H9 (cell line): ENCODE measurements at regions not wholly inside any gene's neighbourhood (a gene's known extent, or its start where the extent isn't known, plus 50 kb on each side); places are given as distances from the start of the nearest gene placed in this dataset.

Experiments used
- DNase-seq: peaks from one replicate; pipeline ENCODE4 v3.0.0-alpha.2; 2017
- H2AFZ ChIP-seq: one replicate; pipeline ENCODE4 v1.6.1; 2013; ENCODE audit warnings: mild to moderate bottlenecking, low read length, control low read depth, moderate library complexity
- H2AK5ac ChIP-seq: 2 replicates; pipeline ENCODE4 v1.6.1; 2013; ENCODE audit warnings: low read length, control low read depth, mixed read lengths; ENCODE audit not compliant: insufficient read length
- H2BK120ac ChIP-seq: one replicate; pipeline ENCODE4 v1.6.1; 2013; ENCODE audit warnings: low read depth, mild to moderate bottlenecking, low read length, control low read depth, inconsistent platforms; ENCODE audit not compliant: poor library complexity, severe bottlenecking
- H2BK12ac ChIP-seq: 2 replicates; pipeline ENCODE4 v1.6.1; 2013; ENCODE audit warnings: low read length, control low read depth, mixed read lengths, low read depth; ENCODE audit not compliant: insufficient read length
- H2BK15ac ChIP-seq: 2 replicates; pipeline ENCODE4 v1.6.1; 2013; ENCODE audit warnings: low read depth, low read length, control low read depth
- H2BK20ac ChIP-seq: one replicate; pipeline ENCODE4 v1.6.1; 2013; ENCODE audit warnings: low read depth, mild to moderate bottlenecking, low read length, control low read depth, inconsistent platforms; ENCODE audit not compliant: poor library complexity, severe bottlenecking
- H2BK5ac ChIP-seq: 2 replicates; pipeline ENCODE4 v1.6.1; 2013; ENCODE audit warnings: low read length, control low read depth, mixed read lengths; ENCODE audit not compliant: insufficient read length
- H3K14ac ChIP-seq: 2 replicates; pipeline ENCODE4 v1.6.1; 2013; ENCODE audit warnings: low read length, control low read depth; ENCODE audit not compliant: insufficient read depth
- H3K18ac ChIP-seq: 2 replicates; pipeline ENCODE4 v1.6.1; 2013; ENCODE audit warnings: low read depth, mild to moderate bottlenecking, mixed read lengths, low read length, control low read depth; ENCODE audit not compliant: insufficient read length
- H3K23ac ChIP-seq: 2 replicates; pipeline ENCODE4 v1.6.1; 2013; ENCODE audit warnings: low read length, control low read depth, mixed read lengths, low read depth; ENCODE audit not compliant: insufficient read length
- H3K23me2 ChIP-seq: 2 replicates; pipeline ENCODE4 v1.6.1; 2013; ENCODE audit warnings: low read depth, mild to moderate bottlenecking, mixed read lengths, low read length, control low read depth; ENCODE audit not compliant: insufficient read length, poor library complexity, severe bottlenecking
- H3K27ac ChIP-seq: 2 replicates; pipeline ENCODE4 v1.5.1; 2013; ENCODE audit warnings: low read length, control low read depth, mixed read lengths, low read depth; ENCODE audit not compliant: insufficient read length
- H3K27me3 ChIP-seq: 2 replicates; pipeline ENCODE4 v1.6.1; 2013; ENCODE audit warnings: low read length, control low read depth, inconsistent platforms; ENCODE audit not compliant: insufficient read depth
- H3K4ac ChIP-seq: 2 replicates; pipeline ENCODE4 v1.6.1; 2013; ENCODE audit warnings: low read depth, mild to moderate bottlenecking, control low read depth, inconsistent platforms, low read length, moderate library complexity
- H3K4me1 ChIP-seq: 2 replicates; pipeline ENCODE4 v1.6.1; 2013; ENCODE audit warnings: low read length, control low read depth, inconsistent platforms; ENCODE audit not compliant: insufficient read depth
- H3K4me2 ChIP-seq: 2 replicates; pipeline ENCODE4 v1.6.1; 2013; ENCODE audit warnings: low read length, control low read depth, mixed read lengths; ENCODE audit not compliant: insufficient read length, insufficient read depth
- H3K56ac ChIP-seq: 2 replicates; pipeline ENCODE4 v1.6.1; 2013; ENCODE audit warnings: low read depth, mild to moderate bottlenecking, mixed read lengths, low read length, control low read depth; ENCODE audit not compliant: insufficient read length
- H3K79me1 ChIP-seq: 2 replicates; pipeline ENCODE4 v1.6.1; 2013; ENCODE audit warnings: low read depth, mild to moderate bottlenecking, moderate library complexity, low read length, control low read depth, inconsistent platforms; ENCODE audit not compliant: insufficient read depth, poor library complexity, severe bottlenecking
- H3K79me2 ChIP-seq: 2 replicates; pipeline ENCODE4 v1.6.1; 2013; ENCODE audit warnings: low read length, control low read depth, inconsistent platforms; ENCODE audit not compliant: insufficient read depth
- H3K9ac ChIP-seq: 2 replicates; pipeline ENCODE4 v1.6.1; 2013; ENCODE audit warnings: low read length, control low read depth, mixed read lengths; ENCODE audit not compliant: insufficient read length; ENCODE audit errors: extremely low read depth
- H3K9me3 ChIP-seq: one replicate; pipeline ENCODE4 v1.6.1; 2013; ENCODE audit warnings: low read depth, low read length, inconsistent platforms; ENCODE audit not compliant: control insufficient read depth
- H3T11ph ChIP-seq: one replicate; pipeline ENCODE4 v1.6.1; 2013; ENCODE audit warnings: mild to moderate bottlenecking, low read length, control low read depth, inconsistent platforms
- H4K20me1 ChIP-seq: one replicate; pipeline ENCODE4 v1.6.1; 2013; ENCODE audit not compliant: control insufficient read depth, insufficient read length, insufficient read depth
- H4K5ac ChIP-seq: 2 replicates; pipeline ENCODE4 v1.6.1; 2013; ENCODE audit warnings: low read depth, mild to moderate bottlenecking, mixed read lengths, low read length, control low read depth; ENCODE audit not compliant: insufficient read length
- H4K8ac ChIP-seq: replicated peaks from 2 replicates; pipeline ENCODE4 v1.6.1; 2013; ENCODE audit warnings: low read length, control low read depth, mixed read lengths, low read depth; ENCODE audit not compliant: insufficient read length
- H4K91ac ChIP-seq: 2 replicates; pipeline ENCODE4 v1.6.1; 2013; ENCODE audit warnings: low read depth, mild to moderate bottlenecking, moderate library complexity, mixed read lengths, low read length, control low read depth; ENCODE audit not compliant: insufficient read length
- H3K27ac Mint-ChIP-seq, 3 experiments: 2 replicates in 2 of 3; 3 replicates in 1 of 3; pipeline ENCODE4 v1.8.0; 2020 to 2021; ENCODE audit warnings: mixed read lengths in 3 of 3, mild to moderate bottlenecking in 1 of 3, moderate library complexity in 1 of 3
- H3K27me3 Mint-ChIP-seq: 2 replicates; pipeline ENCODE4 v1.8.0; 2021; ENCODE audit warnings: low read depth, mild to moderate bottlenecking, moderate library complexity, mixed read lengths
- H3K36me3 Mint-ChIP-seq, 3 experiments: 2 replicates in 2 of 3; 3 replicates in 1 of 3; pipeline ENCODE4 v1.8.0; 2020 to 2021; ENCODE audit warnings: low read depth in 3 of 3, mixed read lengths in 3 of 3; ENCODE audit not compliant: insufficient read depth in 1 of 3
- H3K4me1 Mint-ChIP-seq, 2 experiments: 2 replicates each; pipeline ENCODE4 v1.8.0; 2020; ENCODE audit warnings: mixed read lengths in 2 of 2
- H3K4me3 Mint-ChIP-seq, 2 experiments: 2 replicates in 1 of 2; 3 replicates in 1 of 2; pipeline ENCODE4 v1.8.0; 2020 to 2021; ENCODE audit warnings: mild to moderate bottlenecking in 2 of 2, mixed read lengths in 2 of 2, moderate library complexity in 1 of 2
- H3K9me3 Mint-ChIP-seq, 2 experiments: 2 replicates in 1 of 2; 3 replicates in 1 of 2; pipeline ENCODE4 v1.8.0; 2020; ENCODE audit warnings: mild to moderate bottlenecking in 2 of 2, mixed read lengths in 2 of 2, moderate library complexity in 1 of 2
- CTCF ChIP-seq: fragments of 200-600 bp; sonication (generic); conservative IDR thresholded peaks from 3 replicates; pipeline ENCODE4 v1.8.0; 2021; ENCODE audit warnings: antibody characterized with exemption, mild to moderate bottlenecking
- WGBS: extraction: QIAGEN DNeasy Blood & Tissue Kit; methylation state at CpG from one replicate; pipeline ENCODE4 v1.1.7; 2013; ENCODE audit warnings: missing lambda C conversion rate, low lambda C conversion rate, mixed read lengths; ENCODE audit not compliant: insufficient read length; ENCODE audit errors: extremely low coverage; 5-methylcytosine and 5-hydroxymethylcytosine counted together

GRCh38 chr4:36471903-36472302, 190.5 kb downstream of the DTHD1 start:
- Histone ChIP-seq H2BK120ac (no peak overlapping the region), H3K9me3 (no peaks in the 10 kb centered on the region), H4K91ac (no peak overlapping the region), H3K4me2 (no peak overlapping the region), H3K14ac (no peak overlapping the region), H4K20me1 (no peaks in the 10 kb centered on the region), H3K4ac (no peak overlapping the region), H3T11ph (no peak overlapping the region), H2BK20ac (no peak overlapping the region), H3K9ac (no peak overlapping the region), H3K79me2 (no peaks in the 10 kb centered on the region), H2BK15ac (no peak overlapping the region), H3K79me1 (no peaks in the 10 kb centered on the region), H4K8ac (no peak overlapping the region), H2BK5ac (no peak overlapping the region), H3K27me3 (no peaks in the 10 kb centered on the region), H3K18ac (no peak overlapping the region), H3K56ac (no peak overlapping the region), H3K23me2 (no peaks in the 10 kb centered on the region), H3K23ac (no peak overlapping the region), H2AK5ac (no peak overlapping the region), H3K4me1 (peaks cover 1% of the 10 kb centered on the region; the same call in 1 of the 2 replicates), H4K5ac (no peak overlapping the region), H2BK12ac (no peak overlapping the region), H2AFZ (no peak overlapping the region), H3K27ac (no peak overlapping the region)
- Mint-ChIP-seq H3K4me3 (no peak overlapping the region), H3K9me3 (no peaks in the 10 kb centered on the region), H3K27me3 (no peaks in the 10 kb centered on the region), H3K4me1 (peaks cover 5 to 10% of the 10 kb centered on the region in 2 experiments), H3K36me3 (no peaks in the 10 kb centered on the region), H3K27ac (no peak overlapping the region)
- no peak for TF ChIP-seq CTCF
- DNase-seq: no peak
- no CpG with 5 or more reads among the region's 2 CpGs for WGBS
